ENCODE measurements at regions not wholly inside any gene's neighbourhood (a gene's known extent, or its start where the extent isn't known, plus 50 kb on each side); places are given as distances from the start of the nearest gene placed in this dataset.
"Not testable (repeated sequence)": the region's sequence is repeated elsewhere in the genome, so short reads cannot be mapped to it uniquely, and the experiment has no call there.

DNA sequence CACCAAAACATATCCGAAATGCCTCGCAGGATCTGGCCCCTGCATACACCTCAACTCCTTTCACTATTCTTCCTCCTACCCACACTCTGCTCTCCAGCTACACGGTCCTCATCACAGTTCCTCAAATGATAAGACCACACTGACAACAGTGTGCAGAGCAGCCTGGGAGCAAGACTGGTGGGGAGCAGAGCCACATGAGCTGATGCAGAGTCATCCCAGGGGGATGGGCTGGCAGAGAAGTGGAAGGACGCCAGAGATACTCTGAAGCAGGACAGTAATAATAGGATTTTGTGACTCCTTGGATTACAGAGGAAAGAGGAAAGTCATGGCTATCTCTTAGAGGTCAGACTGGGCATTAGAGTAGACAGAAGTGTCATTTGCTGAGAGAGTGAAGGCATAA, 167.2 kb downstream of the AVL9 start:
- TF ChIP-seq, protein P1, sequence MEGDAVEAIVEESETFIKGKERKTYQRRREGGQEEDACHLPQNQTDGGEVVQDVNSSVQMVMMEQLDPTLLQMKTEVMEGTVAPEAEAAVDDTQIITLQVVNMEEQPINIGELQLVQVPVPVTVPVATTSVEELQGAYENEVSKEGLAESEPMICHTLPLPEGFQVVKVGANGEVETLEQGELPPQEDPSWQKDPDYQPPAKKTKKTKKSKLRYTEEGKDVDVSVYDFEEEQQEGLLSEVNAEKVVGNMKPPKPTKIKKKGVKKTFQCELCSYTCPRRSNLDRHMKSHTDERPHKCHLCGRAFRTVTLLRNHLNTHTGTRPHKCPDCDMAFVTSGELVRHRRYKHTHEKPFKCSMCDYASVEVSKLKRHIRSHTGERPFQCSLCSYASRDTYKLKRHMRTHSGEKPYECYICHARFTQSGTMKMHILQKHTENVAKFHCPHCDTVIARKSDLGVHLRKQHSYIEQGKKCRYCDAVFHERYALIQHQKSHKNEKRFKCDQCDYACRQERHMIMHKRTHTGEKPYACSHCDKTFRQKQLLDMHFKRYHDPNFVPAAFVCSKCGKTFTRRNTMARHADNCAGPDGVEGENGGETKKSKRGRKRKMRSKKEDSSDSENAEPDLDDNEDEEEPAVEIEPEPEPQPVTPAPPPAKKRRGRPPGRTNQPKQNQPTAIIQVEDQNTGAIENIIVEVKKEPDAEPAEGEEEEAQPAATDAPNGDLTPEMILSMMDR (IDR thresholded peaks at IDR 0.05) = not testable (repeated sequence)
- TF ChIP-seq POLR2A (IDR thresholded peaks at IDR 0.05) = not testable (repeated sequence)
